SK-N-SH (cell line): ENCODE measurements at regions not wholly inside any gene's neighbourhood (a gene's known extent, or its start where the extent isn't known, plus 50 kb on each side); places are given as distances from the start of the nearest gene placed in this dataset.

Source experiments
- CTCF ChIA-PET: fragments of 300-600, 350-600 bp; formaldehyde crosslinking; extraction: SDS; loops from one replicate; lab custom pipeline; 2021; lab: Yijun Ruan, JAX
- POLR2A ChIA-PET: fragments of 350-600 bp; sonication (Branson Sonifier 250); formaldehyde crosslinking; extraction: SDS; loops from one replicate; lab custom pipeline; 2020; ENCODE audit warnings: antibody characterized with exemption, inconsistent platforms; lab: Yijun Ruan, JAX
- DNase-seq: peaks from one replicate; pipeline ENCODE4 v3.0.0; 2012
- H2AFZ ChIP-seq: fragments of 200-600 bp; sonication (generic); 2 replicates; pipeline ENCODE4 v1.8.1; 2016; ENCODE audit warnings: antibody characterized with exemption, mild to moderate bottlenecking, low read depth
- H3F3A ChIP-seq: fragments of 200-600 bp; sonication (generic); replicated peaks from 2 replicates; pipeline ENCODE3; 2016; ENCODE audit warnings: antibody characterized with exemption, mild to moderate bottlenecking; ENCODE audit not compliant: insufficient read depth
- H3K27ac ChIP-seq, 2 experiments: fragments of 200-500 bp in 1 of 2; fragments of 200-600 bp in 1 of 2; sonication (Bioruptor generic) in 1 of 2; sonication (generic), shearing (Covaris generic) in 1 of 2; 2 replicates each; pipeline versions ENCODE4 v1.5.1 to v1.6.1; 2014 to 2016; ENCODE audit warnings: low read depth in 2 of 2, inconsistent platforms in 1 of 2, low read length in 1 of 2, mild to moderate bottlenecking in 1 of 2, mixed read lengths in 1 of 2
- H3K27me3 ChIP-seq: fragments of 200-600 bp; sonication (generic), shearing (Covaris generic); 2 replicates; pipeline ENCODE4 v1.6.1; 2016; ENCODE audit warnings: mixed run types; ENCODE audit not compliant: insufficient read depth
- H3K36me3 ChIP-seq, 2 experiments: fragments of 200-500 bp in 1 of 2; fragments of 200-600 bp in 1 of 2; sonication (Bioruptor generic) in 1 of 2; sonication (generic) in 1 of 2; replicated peaks in 1 of 2; 2 replicates each; pipeline versions ENCODE3 to v1.5.1; 2014 to 2016; ENCODE audit warnings: low read length in 1 of 2, mild to moderate bottlenecking in 1 of 2; ENCODE audit not compliant: insufficient read depth in 2 of 2, control insufficient read depth in 1 of 2
- H3K4me1 ChIP-seq, 2 experiments: fragments of 200-500 bp in 1 of 2; fragments of 200-600 bp in 1 of 2; sonication (Bioruptor generic) in 1 of 2; sonication (generic), shearing (Covaris generic) in 1 of 2; 2 replicates each; pipeline versions ENCODE4 v1.5.1 to v1.6.1; 2014 to 2016; ENCODE audit warnings: low read depth in 1 of 2, low read length in 1 of 2, mixed run types in 1 of 2; ENCODE audit not compliant: insufficient read depth in 2 of 2, control insufficient read depth in 1 of 2
- H3K4me2 ChIP-seq: fragments of 200-600 bp; sonication (generic), shearing (Covaris generic); 2 replicates; pipeline ENCODE4 v1.6.1; 2017; ENCODE audit warnings: mixed run types
- H3K4me3 ChIP-seq, 2 experiments: fragments of 200-500 bp in 1 of 2; fragments of 200-600 bp in 1 of 2; sonication (Bioruptor generic) in 1 of 2; sonication (generic), shearing (Covaris generic) in 1 of 2; 2 replicates each; pipeline versions ENCODE4 v1.5.1 to v1.8.1; 2014 to 2016; ENCODE audit warnings: low read depth in 2 of 2, inconsistent platforms in 1 of 2, low read length in 1 of 2, mild to moderate bottlenecking in 1 of 2, mixed read lengths in 1 of 2, moderate library complexity in 1 of 2
- H3K79me2 ChIP-seq: fragments of 200-600 bp; sonication (generic); 2 replicates; pipeline ENCODE4 v1.8.1; 2017; ENCODE audit warnings: mild to moderate bottlenecking; ENCODE audit not compliant: insufficient read depth
- H3K9ac ChIP-seq: fragments of 200-600 bp; sonication (generic); 2 replicates; pipeline ENCODE4 v1.6.1; 2017; ENCODE audit warnings: mixed run types
- H3K9me2 ChIP-seq: fragments of 200-600 bp; sonication (generic); 2 replicates; pipeline ENCODE4 v1.6.1; 2017; ENCODE audit warnings: mixed run types
- H3K9me3 ChIP-seq: fragments of 200-600 bp; sonication (generic); 2 replicates; pipeline ENCODE4 v1.6.1; 2017; ENCODE audit warnings: mixed run types, mild to moderate bottlenecking, moderate library complexity
- H4K20me1 ChIP-seq: fragments of 200-600 bp; sonication (generic); 2 replicates; pipeline ENCODE4 v1.6.1; 2017; ENCODE audit warnings: mild to moderate bottlenecking, mixed run types; ENCODE audit not compliant: insufficient read depth
- CHD2 ChIP-seq: fragments of 150-350 bp; IDR thresholded peaks from 2 replicates; pipeline ENCODE4 v1.6.1; 2018; ENCODE audit warnings: low read length; ENCODE audit not compliant: partially characterized antibody
- ELF1 ChIP-seq: IDR thresholded peaks from 2 replicates; pipeline ENCODE4 v1.4.0; 2012
- EZH2phosphoT487 ChIP-seq: fragments of 200-600 bp; sonication (generic); IDR thresholded peaks from 2 replicates; pipeline ENCODE4 v1.6.1; 2017; ENCODE audit warnings: low read depth, mixed run types, mild to moderate bottlenecking, antibody characterized with exemption, moderate library complexity, borderline replicate concordance
- FOSL2 ChIP-seq: IDR thresholded peaks from 2 replicates; pipeline ENCODE4 v1.4.0; 2012; ENCODE audit warnings: low read depth, mild to moderate bottlenecking, moderate library complexity, borderline replicate concordance
- GABPA ChIP-seq: IDR thresholded peaks from 2 replicates; pipeline ENCODE4 v1.4.0; 2012; ENCODE audit warnings: low read depth, mild to moderate bottlenecking
- IRF3 ChIP-seq: fragments of 150-350 bp; IDR thresholded peaks from 2 replicates; pipeline ENCODE4 v1.6.1; 2016; ENCODE audit warnings: mild to moderate bottlenecking, low read depth, low read length
- NFIC ChIP-seq: IDR thresholded peaks from 2 replicates; pipeline ENCODE4 v1.4.0; 2012; ENCODE audit warnings: borderline replicate concordance
- NRF1 ChIP-seq: IDR thresholded peaks from 2 replicates; pipeline ENCODE4 v1.6.1; 2012; ENCODE audit warnings: low read depth, mild to moderate bottlenecking, low read length
- POLR2AphosphoS5 ChIP-seq: IDR thresholded peaks from 2 replicates; pipeline ENCODE4 v1.6.1; 2012; ENCODE audit warnings: low read depth, low read length
- RAD21 ChIP-seq: IDR thresholded peaks from 2 replicates; pipeline ENCODE4 v1.6.1; 2012; ENCODE audit warnings: mild to moderate bottlenecking, low read length
- RCOR1 ChIP-seq: fragments of 150-350 bp; IDR thresholded peaks from 2 replicates; pipeline ENCODE4 v1.6.1; 2017; ENCODE audit warnings: antibody characterized with exemption, low read length
- RXRA ChIP-seq: IDR thresholded peaks from 2 replicates; pipeline ENCODE4 v1.4.0; 2012; ENCODE audit warnings: low read depth, mild to moderate bottlenecking, borderline replicate concordance
- USF1 ChIP-seq: IDR thresholded peaks from 2 replicates; pipeline ENCODE4 v1.4.0; 2012; ENCODE audit warnings: low read depth, borderline replicate concordance
- ZBTB33 ChIP-seq: IDR thresholded peaks from 2 replicates; pipeline ENCODE4 v1.4.0; 2012; ENCODE audit warnings: low read depth, borderline replicate concordance
- WGBS: methylation state at CpG from one replicate; pipeline ENCODE4 v1.1.6; 2017; ENCODE audit warnings: low lambda C conversion rate; 5-methylcytosine and 5-hydroxymethylcytosine counted together

- CTCF ChIA-PET, result interaction anchor here (1.2 to 2.5 kb wide), 3 partner anchors 13 to 148 kb away, joined by 3 to 11 read pairs (median 10); no protein-coding TSS in a partner anchor
- WGBS, result 6% methylated on average over 7 of the region's 12 CpGs
- no peaks in the 10 kb centered on the region for H3K27me3 ChIP-seq
- no peaks in the 10 kb centered on the region for H3K36me3 ChIP-seq
- DNase-seq, result peak; percentile 38
- no peak overlapping the region for H3K4me2 ChIP-seq
- no peaks in the 10 kb centered on the region for H3F3A ChIP-seq
- no peak overlapping the region for H3K27ac ChIP-seq
- H3K9ac ChIP-seq, result no peak overlapping the region
- H4K20me1 ChIP-seq, result no peaks in the 10 kb centered on the region
- POLR2A ChIA-PET, result no interaction called here
- H3K9me2 ChIP-seq, result no peaks in the 10 kb centered on the region
- H3K4me1 ChIP-seq, result no peaks in the 10 kb centered on the region
- H3K9me3 ChIP-seq, result no peaks in the 10 kb centered on the region
- TF ChIP-seq FOSL2, result no peak
- peak; percentile 21; the same call in 1 of the 2 replicates for TF ChIP-seq RAD21
- H3K4me3 ChIP-seq, result no peak overlapping the region
- no peaks in the 10 kb centered on the region for H3K79me2 ChIP-seq
- H2AFZ ChIP-seq, result no peak overlapping the region
Observed at GRCh38 chr9:93814077-93814956, 140.8 kb downstream of the BARX1 start.

- Histone ChIP-seq H3K4me3 (no peak overlapping the region), H3K4me1 (no peaks in the 10 kb centered on the region), H3K36me3 (no peaks in the 10 kb centered on the region), H3K27me3 (no peaks in the 10 kb centered on the region), H3K4me2 (no peak overlapping the region), H4K20me1 (no peaks in the 10 kb centered on the region), H3K79me2 (no peaks in the 10 kb centered on the region), H3K9ac (no peak overlapping the region), H3F3A (no peaks in the 10 kb centered on the region), H2AFZ (no peak overlapping the region), H3K9me3 (no peaks in the 10 kb centered on the region), H3K9me2 (no peaks in the 10 kb centered on the region), H3K27ac (no peak overlapping the region)
- TF ChIP-seq GABPA, result no peak
- no peak for TF ChIP-seq USF1
- no peak for TF ChIP-seq CHD2
- no peak for TF ChIP-seq EZH2phosphoT487
- TF ChIP-seq POLR2AphosphoS5, result no peak
- no peak for TF ChIP-seq ELF1
- ChIA-PET CTCF (interaction anchor here (1.0 to 2.5 kb wide), 2 partner anchors 14 kb away, joined by 5 to 11 read pairs; no protein-coding TSS in a partner anchor), POLR2A (no interaction called here)
- WGBS, result 20% methylated on average over 7 of the region's 7 CpGs
- DNase-seq, result peak; percentile 8
Observed at GRCh38 chr9:93813221-93814076, 141.7 kb downstream of the BARX1 start.

- ChIA-PET POLR2A (no interaction called here), CTCF (interaction anchor here (1.0 to 1.5 kb wide), 2 partner anchors 15 kb away, joined by 5 read pairs; no protein-coding TSS in a partner anchor)
- Histone ChIP-seq H4K20me1 (no peaks in the 10 kb centered on the region), H3K27me3 (no peaks in the 10 kb centered on the region), H3K4me2 (no peak overlapping the region), H3K9me2 (no peaks in the 10 kb centered on the region), H3K4me3 (no peak overlapping the region), H3K27ac (no peak overlapping the region), H3K79me2 (no peaks in the 10 kb centered on the region), H3K36me3 (no peaks in the 10 kb centered on the region), H3K4me1 (no peaks in the 10 kb centered on the region), H2AFZ (no peak overlapping the region), H3F3A (no peaks in the 10 kb centered on the region), H3K9ac (no peak overlapping the region), H3K9me3 (no peaks in the 10 kb centered on the region)
- peak; percentile 3 for DNase-seq
- 13% methylated on average over 1 of the region's 1 CpG for WGBS
- TF ChIP-seq RCOR1 (no peak), ELF1 (no peak), ZBTB33 (no peak), IRF3 (no peak), NFIC (no peak), GABPA (no peak), FOSL2 (no peak), RXRA (no peak), NRF1 (no peak), USF1 (no peak)
Observed at GRCh38 chr9:93812410-93812668, 142.8 kb downstream of the BARX1 start.
